BJ (cell line): ENCODE measurements at regions not wholly inside any gene's neighbourhood (a gene's known extent, or its start where the extent isn't known, plus 50 kb on each side); places are given as distances from the start of the nearest gene placed in this dataset.

ENCODE experiments used
- CTCF ChIA-PET: fragments of 350-600 bp; formaldehyde crosslinking; extraction: SDS; loops from one replicate; lab custom pipeline; 2021; ENCODE audit warnings: antibody characterized with exemption, inconsistent platforms; lab: Yijun Ruan, JAX
- POLR2A ChIA-PET: fragments of 300-600 bp; sonication (Branson Sonifier 250); formaldehyde crosslinking; extraction: SDS; loops from one replicate; lab custom pipeline; 2021; ENCODE audit warnings: antibody characterized with exemption; lab: Charles Lee
- DNase-seq: peaks from one replicate; pipeline ENCODE4 v3.0.0-alpha.2; 2011; ENCODE audit warnings: low read depth
- H3K27me3 ChIP-seq: 2 replicates; pipeline ENCODE4 v1.6.0; 2011; ENCODE audit warnings: low read length; ENCODE audit not compliant: control insufficient read depth, insufficient read depth
- H3K36me3 ChIP-seq: 2 replicates; pipeline ENCODE4 v1.5.1; 2011; ENCODE audit warnings: low read length; ENCODE audit not compliant: control insufficient read depth, insufficient read depth
- H3K4me3 ChIP-seq: 2 replicates; pipeline ENCODE4 v1.5.1; 2011; ENCODE audit warnings: low read depth, mild to moderate bottlenecking, control low read depth, low read length
- TF ChIP-seq, protein P1 (sequence below): IDR thresholded peaks from 2 replicates; pipeline ENCODE4 v1.5.1; 2011; ENCODE audit warnings: low read depth, mild to moderate bottlenecking, control low read depth, inconsistent platforms, low read length, moderate library complexity; ENCODE audit not compliant: insufficient read depth

DNA sequence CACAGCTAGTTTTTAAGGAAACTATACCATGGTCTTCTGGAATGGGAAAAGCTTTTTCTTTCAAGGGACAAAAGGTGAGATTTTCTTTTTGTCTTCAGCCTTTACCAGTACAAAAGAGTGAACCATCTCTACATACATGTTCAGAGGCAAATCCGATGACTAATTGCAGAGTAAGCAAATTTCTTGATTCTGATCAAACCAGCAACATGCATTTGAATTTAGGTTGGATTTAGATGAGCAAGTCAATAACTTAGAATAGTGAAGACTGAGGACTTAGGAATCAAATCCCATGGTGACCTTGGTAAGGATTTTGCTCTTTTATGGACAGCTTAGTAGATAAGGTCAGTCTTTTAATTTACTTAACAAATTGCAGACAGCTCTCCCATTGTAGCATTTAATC is 65.9 kb upstream of the BLID start:
- Histone ChIP-seq H3K4me3 (no peak overlapping the region), H3K36me3 (peaks cover 2% of the 10 kb centered on the region; the same call in 1 of the 2 replicates), H3K27me3 (no peaks in the 10 kb centered on the region)
- no peak for DNase-seq
- TF ChIP-seq, protein P1, sequence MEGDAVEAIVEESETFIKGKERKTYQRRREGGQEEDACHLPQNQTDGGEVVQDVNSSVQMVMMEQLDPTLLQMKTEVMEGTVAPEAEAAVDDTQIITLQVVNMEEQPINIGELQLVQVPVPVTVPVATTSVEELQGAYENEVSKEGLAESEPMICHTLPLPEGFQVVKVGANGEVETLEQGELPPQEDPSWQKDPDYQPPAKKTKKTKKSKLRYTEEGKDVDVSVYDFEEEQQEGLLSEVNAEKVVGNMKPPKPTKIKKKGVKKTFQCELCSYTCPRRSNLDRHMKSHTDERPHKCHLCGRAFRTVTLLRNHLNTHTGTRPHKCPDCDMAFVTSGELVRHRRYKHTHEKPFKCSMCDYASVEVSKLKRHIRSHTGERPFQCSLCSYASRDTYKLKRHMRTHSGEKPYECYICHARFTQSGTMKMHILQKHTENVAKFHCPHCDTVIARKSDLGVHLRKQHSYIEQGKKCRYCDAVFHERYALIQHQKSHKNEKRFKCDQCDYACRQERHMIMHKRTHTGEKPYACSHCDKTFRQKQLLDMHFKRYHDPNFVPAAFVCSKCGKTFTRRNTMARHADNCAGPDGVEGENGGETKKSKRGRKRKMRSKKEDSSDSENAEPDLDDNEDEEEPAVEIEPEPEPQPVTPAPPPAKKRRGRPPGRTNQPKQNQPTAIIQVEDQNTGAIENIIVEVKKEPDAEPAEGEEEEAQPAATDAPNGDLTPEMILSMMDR = no peak
- POLR2A ChIA-PET = interaction anchor here (0.7 kb wide), 2 partner anchors 55 to 80 kb away, joined by 6 to 8 read pairs; no protein-coding TSS in a partner anchor
- CTCF ChIA-PET = interaction anchor here (1.0 to 1.7 kb wide), 4 partner anchors 15 to 85 kb away, joined by 4 to 5 read pairs (median 4); no protein-coding TSS in a partner anchor

DNA sequence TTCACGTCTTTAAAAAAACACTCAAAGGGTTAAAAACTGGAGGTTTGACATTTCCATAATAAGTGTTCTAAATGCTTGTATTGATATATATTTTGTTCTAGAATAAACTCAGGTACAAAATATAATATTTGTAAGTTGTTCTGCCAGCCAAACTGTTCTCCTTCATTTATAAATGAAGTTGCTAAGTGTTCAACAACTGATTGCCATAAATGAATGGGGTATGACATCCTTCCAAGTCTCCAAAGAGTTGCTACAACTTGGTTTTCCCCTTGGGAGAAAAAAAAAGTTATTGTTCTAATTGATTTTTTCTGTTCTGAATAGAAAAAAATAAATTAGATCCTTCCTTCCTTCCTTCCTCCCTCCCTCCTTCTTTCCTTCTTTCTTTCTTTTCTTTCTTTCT is 65.4 kb upstream of the BLID start:
- DNase-seq = no peak
- ChIA-PET POLR2A (interaction anchor here (0.7 kb wide), 2 partner anchors 54 to 79 kb away, joined by 6 to 8 read pairs; no protein-coding TSS in a partner anchor), CTCF (interaction anchor here (0.6 to 1.6 kb wide), 4 partner anchors 15 to 84 kb away, joined by 4 to 5 read pairs (median 4); no protein-coding TSS in a partner anchor)
- TF ChIP-seq, protein P1 = no peak
- no peak overlapping the region for H3K4me3 ChIP-seq
- peaks cover 2% of the 10 kb centered on the region for H3K36me3 ChIP-seq
- H3K27me3 ChIP-seq = no peaks in the 10 kb centered on the region

DNA sequence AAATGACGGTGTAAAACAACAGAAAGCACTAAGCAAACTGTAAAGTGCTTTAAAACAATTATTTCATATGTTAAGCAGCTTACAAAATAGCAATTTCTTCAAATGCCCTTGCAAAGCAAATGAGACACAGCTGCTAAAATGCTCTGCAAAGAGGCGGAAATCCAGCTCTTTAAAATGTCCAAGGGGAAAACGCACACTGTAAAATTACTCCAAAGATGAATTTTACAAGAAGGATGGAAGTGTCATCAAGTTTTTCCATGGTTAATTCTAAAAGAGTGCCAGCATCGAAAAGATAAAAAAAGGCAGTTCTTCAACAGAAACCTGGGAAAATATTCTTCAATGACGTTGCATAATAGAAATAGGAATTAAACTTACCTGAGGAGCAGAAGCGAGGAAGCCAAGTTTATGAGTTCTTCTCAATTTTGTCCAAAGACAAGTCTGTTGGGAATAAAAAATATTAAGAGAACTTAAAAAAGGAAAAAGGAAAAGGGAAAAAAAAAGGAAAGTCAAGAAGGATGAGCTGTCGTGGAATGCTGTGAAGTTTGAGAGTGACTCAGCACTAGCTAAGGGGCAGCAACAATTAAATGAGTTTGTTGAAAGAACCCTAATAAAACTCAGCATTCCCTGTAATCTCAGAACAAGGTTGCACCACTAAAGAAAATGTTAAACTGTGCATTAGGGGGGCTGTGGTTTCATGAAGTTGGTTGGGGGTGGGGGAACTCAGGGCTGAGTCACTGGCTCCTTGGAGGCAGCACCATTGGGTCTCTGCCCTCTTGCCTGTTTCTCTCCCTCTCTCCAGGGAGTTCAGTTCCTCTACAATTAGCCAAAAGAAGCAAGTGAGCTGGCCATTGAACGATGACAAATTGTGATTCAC is 64.2 kb upstream of the BLID start:
- ChIA-PET CTCF (interaction anchor here (0.7 to 2.1 kb wide), 5 partner anchors 23 to 524 kb away, joined by 3 to 11 read pairs (median 4); no protein-coding TSS in a partner anchor), POLR2A (interaction anchor here (0.6 to 1.3 kb wide), 5 partner anchors 12 to 81 kb away, joined by 3 to 5 read pairs (median 4); no protein-coding TSS in a partner anchor)
- DNase-seq = peak; percentile 97
- TF ChIP-seq, protein P1 = no peak
- Histone ChIP-seq H3K4me3 (peak overlapping the region; percentile 59), H3K36me3 (peaks cover 2% of the 10 kb centered on the region), H3K27me3 (no peaks in the 10 kb centered on the region)

DNA sequence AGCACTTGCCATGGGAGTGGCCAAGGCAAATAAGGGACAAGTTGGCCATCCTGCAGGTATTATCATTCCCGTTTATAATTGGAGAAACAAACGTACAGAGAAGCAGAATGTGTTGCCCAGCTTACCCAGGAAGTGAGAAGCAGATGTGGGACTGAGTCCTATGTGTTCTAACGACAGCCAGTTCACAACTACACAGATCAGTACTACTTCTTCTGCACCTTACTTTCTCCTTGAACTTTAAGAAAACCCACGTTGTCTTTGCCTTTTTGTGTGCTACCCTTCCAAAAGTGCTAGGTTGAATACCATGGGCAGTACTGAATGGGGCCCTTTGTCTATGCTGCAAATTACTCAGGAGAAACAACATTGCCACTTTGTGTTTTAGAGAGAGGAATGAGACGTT is 62.8 kb upstream of the BLID start:
- TF ChIP-seq, protein P1 = no peak
- H3K27me3 ChIP-seq = no peaks in the 10 kb centered on the region
- peaks cover 1% of the 10 kb centered on the region; the same call in 1 of the 2 replicates for H3K36me3 ChIP-seq
- H3K4me3 ChIP-seq = peak overlapping the region; percentile 59
- no peak for DNase-seq
- CTCF ChIA-PET = interaction anchor here (1.6 kb wide), 1 partner anchor 523 kb away, joined by 4 read pairs; no protein-coding TSS in a partner anchor
- POLR2A ChIA-PET = no interaction called here

DNA sequence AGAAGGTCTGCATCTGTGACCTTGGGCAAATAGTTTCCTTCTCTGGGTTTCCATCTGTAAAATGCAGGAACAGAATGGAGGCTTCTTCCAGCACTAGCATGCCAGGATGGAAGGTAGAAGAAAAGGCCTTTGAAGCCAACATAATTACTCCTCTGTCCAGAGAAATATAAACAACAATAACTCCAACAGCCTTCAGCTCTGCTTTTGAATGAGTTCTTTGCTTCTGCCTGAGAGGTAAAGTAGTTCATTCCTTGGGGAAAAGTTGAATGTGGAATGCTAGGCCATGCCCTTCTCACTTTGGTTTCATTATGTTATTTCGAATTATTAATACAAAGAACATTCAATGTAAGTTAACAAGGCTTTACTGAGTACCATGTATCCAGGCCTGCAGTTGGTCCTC is 61.2 kb upstream of the BLID start:
- ChIA-PET CTCF (no interaction called here), POLR2A (no interaction called here)
- H3K27me3 ChIP-seq = no peaks in the 10 kb centered on the region
- peak overlapping the region; percentile 59 for H3K4me3 ChIP-seq
- DNase-seq = no peak
- H3K36me3 ChIP-seq = peaks cover 1% of the 10 kb centered on the region; the same call in 1 of the 2 replicates
- TF ChIP-seq, protein P1 = no peak
